ENCODE measurements at regions not wholly inside any gene's neighbourhood (a gene's known extent, or its start where the extent isn't known, plus 50 kb on each side); places are given as distances from the start of the nearest gene placed in this dataset.

GRCh38 chr12:98172801-98173200, 342.6 kb upstream of the TMPO start:
- TF ChIP-seq Cebpa-rat (IDR thresholded peaks at IDR 0.05) = no peak

GRCh38 chr12:98173773-98174427, 341.5 kb upstream of the TMPO start:
- H4K20me1 ChIP-seq = no peaks in the 10 kb centered on the region
- no peak overlapping the region for H3K4me2 ChIP-seq
- H3K27me3 ChIP-seq = no peaks in the 10 kb centered on the region
- no peak overlapping the region for H3K27ac ChIP-seq
- H3K9ac ChIP-seq = no peak overlapping the region
- no peaks in the 10 kb centered on the region for H3K36me3 ChIP-seq
- H3K4me3 ChIP-seq = no peak overlapping the region
- no peak for TF ChIP-seq Cebpa-rat (IDR thresholded peaks at IDR 0.05)
- no peaks in the 10 kb centered on the region for H3K9me3 ChIP-seq
- H3K4me1 ChIP-seq = peaks cover 10% of the 10 kb centered on the region

More at GRCh38 chr12:98172801-98173200, 342.6 kb upstream of the TMPO start:
- Histone ChIP-seq H3K36me3 (no peaks in the 10 kb centered on the region), H3K27me3 (no peaks in the 10 kb centered on the region), H3K4me2 (no peak overlapping the region), H3K4me1 (peaks cover 10% of the 10 kb centered on the region), H3K9me3 (no peaks in the 10 kb centered on the region), H3K9ac (no peak overlapping the region), H3K4me3 (no peak overlapping the region), H3K27ac (no peak overlapping the region), H4K20me1 (no peaks in the 10 kb centered on the region)

GRCh38 chr12:98174428-98174809, 341.0 kb upstream of the TMPO start:
- H3K4me3 ChIP-seq = no peak overlapping the region
- no peaks in the 10 kb centered on the region for H4K20me1 ChIP-seq
- peaks cover 10% of the 10 kb centered on the region for H3K4me1 ChIP-seq
- no peak overlapping the region for H3K4me2 ChIP-seq
- no peaks in the 10 kb centered on the region for H3K9me3 ChIP-seq
- H3K36me3 ChIP-seq = no peaks in the 10 kb centered on the region
- no peak for TF ChIP-seq Cebpa-rat (IDR thresholded peaks at IDR 0.05)
- H3K27me3 ChIP-seq = no peaks in the 10 kb centered on the region
- no peak overlapping the region for H3K27ac ChIP-seq
- H3K9ac ChIP-seq = no peak overlapping the region

- no peak overlapping the region for H3K27ac ChIP-seq
- H3K9me3 ChIP-seq = no peaks in the 10 kb centered on the region
- H3K27me3 ChIP-seq = no peaks in the 10 kb centered on the region; the same call in 1 of the 2 replicates
- no peak for TF ChIP-seq Cebpa-rat (IDR thresholded peaks at IDR 0.05)
- no peak overlapping the region for H3K9ac ChIP-seq
- no peaks in the 10 kb centered on the region for H3K36me3 ChIP-seq
- peaks cover 10% of the 10 kb centered on the region for H3K4me1 ChIP-seq
- no peak overlapping the region for H3K4me2 ChIP-seq
- H3K4me3 ChIP-seq = no peak overlapping the region
- H4K20me1 ChIP-seq = no peaks in the 10 kb centered on the region
These were observed 337.3 kb upstream of the TMPO start for GRCh38 chr12:98178126-98178525.

GRCh38 chr12:98179151-98179550, 336.2 kb upstream of the TMPO start:
- Histone ChIP-seq H3K27ac (no peak overlapping the region), H3K4me3 (no peak overlapping the region), H3K4me2 (no peak overlapping the region)

GRCh38 chr12:98180603-98181002, 334.8 kb upstream of the TMPO start:
- Histone ChIP-seq H3K27me3 (no peaks in the 10 kb centered on the region; the same call in 1 of the 2 replicates), H3K4me2 (no peak overlapping the region), H3K9ac (no peak overlapping the region), H3K4me1 (peaks cover 10% of the 10 kb centered on the region), H3K4me3 (no peak overlapping the region), H3K36me3 (no peaks in the 10 kb centered on the region), H3K9me3 (no peaks in the 10 kb centered on the region), H4K20me1 (no peaks in the 10 kb centered on the region), H3K27ac (no peak overlapping the region)
- no peak for TF ChIP-seq Cebpa-rat (IDR thresholded peaks at IDR 0.05)

More at GRCh38 chr12:98179151-98179550, 336.2 kb upstream of the TMPO start:
- H3K9me3 ChIP-seq = no peaks in the 10 kb centered on the region
- TF ChIP-seq Cebpa-rat (IDR thresholded peaks at IDR 0.05) = no peak
- no peak overlapping the region for H3K9ac ChIP-seq
- no peaks in the 10 kb centered on the region for H3K36me3 ChIP-seq
- H3K4me1 ChIP-seq = peaks cover 10% of the 10 kb centered on the region
- no peaks in the 10 kb centered on the region; the same call in 1 of the 2 replicates for H3K27me3 ChIP-seq
- no peaks in the 10 kb centered on the region for H4K20me1 ChIP-seq

- Histone ChIP-seq H4K20me1 (no peaks in the 10 kb centered on the region), H3K27me3 (no peaks in the 10 kb centered on the region; the same call in 1 of the 2 replicates), H3K4me3 (no peak overlapping the region), H3K27ac (no peak overlapping the region), H3K9me3 (no peaks in the 10 kb centered on the region), H3K4me1 (no peaks in the 10 kb centered on the region), H3K36me3 (no peaks in the 10 kb centered on the region), H3K9ac (no peak overlapping the region), H3K4me2 (no peak overlapping the region)
- no peak for TF ChIP-seq Cebpa-rat (IDR thresholded peaks at IDR 0.05)
These were observed 332.6 kb upstream of the TMPO start for GRCh38 chr12:98182821-98183220.

- Histone ChIP-seq H3K36me3 (no peaks in the 10 kb centered on the region), H3K4me2 (no peak overlapping the region), H3K27ac (no peak overlapping the region), H3K27me3 (no peaks in the 10 kb centered on the region; the same call in 1 of the 2 replicates), H4K20me1 (no peaks in the 10 kb centered on the region), H3K9ac (no peak overlapping the region), H3K4me1 (no peaks in the 10 kb centered on the region), H3K9me3 (no peaks in the 10 kb centered on the region), H3K4me3 (no peak overlapping the region)
- no peak for TF ChIP-seq Cebpa-rat (IDR thresholded peaks at IDR 0.05)
These were observed 329.8 kb upstream of the TMPO start for GRCh38 chr12:98185606-98186005.

- H3K4me2 ChIP-seq = no peak overlapping the region
- H3K27ac ChIP-seq = no peak overlapping the region
- no peaks in the 10 kb centered on the region for H4K20me1 ChIP-seq
- no peak overlapping the region for H3K9ac ChIP-seq
- no peaks in the 10 kb centered on the region for H3K9me3 ChIP-seq
- no peaks in the 10 kb centered on the region for H3K4me1 ChIP-seq
- no peak overlapping the region for H3K4me3 ChIP-seq
- H3K36me3 ChIP-seq = no peaks in the 10 kb centered on the region
- no peaks in the 10 kb centered on the region for H3K27me3 ChIP-seq
- TF ChIP-seq Cebpa-rat (IDR thresholded peaks at IDR 0.05) = no peak
These were observed 326.7 kb upstream of the TMPO start for GRCh38 chr12:98188650-98189077.

- Histone ChIP-seq H3K4me1 (no peaks in the 10 kb centered on the region), H3K9me3 (no peaks in the 10 kb centered on the region), H3K4me3 (no peak overlapping the region), H3K27ac (no peak overlapping the region), H3K36me3 (no peaks in the 10 kb centered on the region), H3K27me3 (no peaks in the 10 kb centered on the region), H3K9ac (no peak overlapping the region), H4K20me1 (no peaks in the 10 kb centered on the region), H3K4me2 (no peak overlapping the region)
- no peak for TF ChIP-seq Cebpa-rat (IDR thresholded peaks at IDR 0.05)
These were observed 320.8 kb upstream of the TMPO start for GRCh38 chr12:98194591-98194990.

Measured in BLaER1 (cell line).